ENCODE measurements at regions not wholly inside any gene's neighbourhood (a gene's known extent, or its start where the extent isn't known, plus 50 kb on each side); places are given as distances from the start of the nearest gene placed in this dataset.

DNA sequence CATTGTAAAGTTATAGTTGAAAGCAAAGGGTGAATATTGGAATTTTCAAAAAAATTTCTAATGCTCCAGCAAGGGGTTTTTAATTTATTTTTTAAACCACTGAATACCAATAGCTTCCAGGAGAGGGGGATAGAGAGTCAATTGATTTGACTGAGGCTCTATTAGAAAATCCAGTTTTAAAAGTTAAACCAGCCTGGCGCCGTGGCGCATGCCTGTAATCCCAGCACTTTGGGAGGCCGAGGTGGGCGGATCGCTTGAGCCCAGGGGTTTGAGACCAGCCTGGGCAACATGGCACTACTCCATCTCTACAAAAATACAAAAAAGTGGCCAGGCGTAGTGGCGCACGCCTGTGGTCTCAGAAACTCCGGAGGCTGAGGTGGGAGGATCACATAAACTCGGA is 150.1 kb downstream of the SLC38A4 start:
- TF ChIP-seq, protein P1, sequence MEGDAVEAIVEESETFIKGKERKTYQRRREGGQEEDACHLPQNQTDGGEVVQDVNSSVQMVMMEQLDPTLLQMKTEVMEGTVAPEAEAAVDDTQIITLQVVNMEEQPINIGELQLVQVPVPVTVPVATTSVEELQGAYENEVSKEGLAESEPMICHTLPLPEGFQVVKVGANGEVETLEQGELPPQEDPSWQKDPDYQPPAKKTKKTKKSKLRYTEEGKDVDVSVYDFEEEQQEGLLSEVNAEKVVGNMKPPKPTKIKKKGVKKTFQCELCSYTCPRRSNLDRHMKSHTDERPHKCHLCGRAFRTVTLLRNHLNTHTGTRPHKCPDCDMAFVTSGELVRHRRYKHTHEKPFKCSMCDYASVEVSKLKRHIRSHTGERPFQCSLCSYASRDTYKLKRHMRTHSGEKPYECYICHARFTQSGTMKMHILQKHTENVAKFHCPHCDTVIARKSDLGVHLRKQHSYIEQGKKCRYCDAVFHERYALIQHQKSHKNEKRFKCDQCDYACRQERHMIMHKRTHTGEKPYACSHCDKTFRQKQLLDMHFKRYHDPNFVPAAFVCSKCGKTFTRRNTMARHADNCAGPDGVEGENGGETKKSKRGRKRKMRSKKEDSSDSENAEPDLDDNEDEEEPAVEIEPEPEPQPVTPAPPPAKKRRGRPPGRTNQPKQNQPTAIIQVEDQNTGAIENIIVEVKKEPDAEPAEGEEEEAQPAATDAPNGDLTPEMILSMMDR (IDR thresholded peaks at IDR 0.05 in 2 of 3, conservative IDR thresholded peaks at IDR 0.05 in 1 of 3; ENCODE audit: borderline replicate concordance in 1 of 3, insufficient read depth in 1 of 3, low read depth in 2 of 3, low read length in 2 of 3), result peak; percentile 44 to 61 (median 52); a peak in 5 of 6 replicates
- TF ChIP-seq EZH2 (IDR thresholded peaks at IDR 0.05) (no peak), POLR2AphosphoS5 (IDR thresholded peaks at IDR 0.05; ENCODE audit: low read depth, low read length) (no peak), POLR2A (IDR thresholded peaks at IDR 0.05; ENCODE audit: borderline replicate concordance, extremely low read depth, insufficient read depth, insufficient read length) (no peak), RAD21 (IDR thresholded peaks at IDR 0.05; ENCODE audit: low read depth) (peak; percentile 55), EZH2phosphoT487 (IDR thresholded peaks at IDR 0.05; ENCODE audit: borderline replicate concordance) (no peak), SIN3A (IDR thresholded peaks at IDR 0.05; ENCODE audit: low read depth) (no peak)
- TF ChIP-seq, protein P2, sequence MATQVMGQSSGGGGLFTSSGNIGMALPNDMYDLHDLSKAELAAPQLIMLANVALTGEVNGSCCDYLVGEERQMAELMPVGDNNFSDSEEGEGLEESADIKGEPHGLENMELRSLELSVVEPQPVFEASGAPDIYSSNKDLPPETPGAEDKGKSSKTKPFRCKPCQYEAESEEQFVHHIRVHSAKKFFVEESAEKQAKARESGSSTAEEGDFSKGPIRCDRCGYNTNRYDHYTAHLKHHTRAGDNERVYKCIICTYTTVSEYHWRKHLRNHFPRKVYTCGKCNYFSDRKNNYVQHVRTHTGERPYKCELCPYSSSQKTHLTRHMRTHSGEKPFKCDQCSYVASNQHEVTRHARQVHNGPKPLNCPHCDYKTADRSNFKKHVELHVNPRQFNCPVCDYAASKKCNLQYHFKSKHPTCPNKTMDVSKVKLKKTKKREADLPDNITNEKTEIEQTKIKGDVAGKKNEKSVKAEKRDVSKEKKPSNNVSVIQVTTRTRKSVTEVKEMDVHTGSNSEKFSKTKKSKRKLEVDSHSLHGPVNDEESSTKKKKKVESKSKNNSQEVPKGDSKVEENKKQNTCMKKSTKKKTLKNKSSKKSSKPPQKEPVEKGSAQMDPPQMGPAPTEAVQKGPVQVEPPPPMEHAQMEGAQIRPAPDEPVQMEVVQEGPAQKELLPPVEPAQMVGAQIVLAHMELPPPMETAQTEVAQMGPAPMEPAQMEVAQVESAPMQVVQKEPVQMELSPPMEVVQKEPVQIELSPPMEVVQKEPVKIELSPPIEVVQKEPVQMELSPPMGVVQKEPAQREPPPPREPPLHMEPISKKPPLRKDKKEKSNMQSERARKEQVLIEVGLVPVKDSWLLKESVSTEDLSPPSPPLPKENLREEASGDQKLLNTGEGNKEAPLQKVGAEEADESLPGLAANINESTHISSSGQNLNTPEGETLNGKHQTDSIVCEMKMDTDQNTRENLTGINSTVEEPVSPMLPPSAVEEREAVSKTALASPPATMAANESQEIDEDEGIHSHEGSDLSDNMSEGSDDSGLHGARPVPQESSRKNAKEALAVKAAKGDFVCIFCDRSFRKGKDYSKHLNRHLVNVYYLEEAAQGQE (IDR thresholded peaks at IDR 0.05; ENCODE audit: low read depth), result no peak
- TF ChIP-seq, protein P3, sequence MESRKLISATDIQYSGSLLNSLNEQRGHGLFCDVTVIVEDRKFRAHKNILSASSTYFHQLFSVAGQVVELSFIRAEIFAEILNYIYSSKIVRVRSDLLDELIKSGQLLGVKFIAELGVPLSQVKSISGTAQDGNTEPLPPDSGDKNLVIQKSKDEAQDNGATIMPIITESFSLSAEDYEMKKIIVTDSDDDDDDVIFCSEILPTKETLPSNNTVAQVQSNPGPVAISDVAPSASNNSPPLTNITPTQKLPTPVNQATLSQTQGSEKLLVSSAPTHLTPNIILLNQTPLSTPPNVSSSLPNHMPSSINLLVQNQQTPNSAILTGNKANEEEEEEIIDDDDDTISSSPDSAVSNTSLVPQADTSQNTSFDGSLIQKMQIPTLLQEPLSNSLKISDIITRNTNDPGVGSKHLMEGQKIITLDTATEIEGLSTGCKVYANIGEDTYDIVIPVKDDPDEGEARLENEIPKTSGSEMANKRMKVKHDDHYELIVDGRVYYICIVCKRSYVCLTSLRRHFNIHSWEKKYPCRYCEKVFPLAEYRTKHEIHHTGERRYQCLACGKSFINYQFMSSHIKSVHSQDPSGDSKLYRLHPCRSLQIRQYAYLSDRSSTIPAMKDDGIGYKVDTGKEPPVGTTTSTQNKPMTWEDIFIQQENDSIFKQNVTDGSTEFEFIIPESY (IDR thresholded peaks at IDR 0.05; ENCODE audit: extremely low read depth, insufficient replicate concordance, low read length), result no peak

Measured in HCT116 (cell line).